Cerebellar nuclear complex (tissue), 1 donor: ENCODE measurements at regions not wholly inside any gene's neighbourhood (a gene's known extent, or its start where the extent isn't known, plus 50 kb on each side); places are given as distances from the start of the nearest gene placed in this dataset.

Source experiments
- DNase-seq, 2 experiments: peaks; one replicate each; lab custom pipeline; 2025; lab: John Stamatoyannopoulos, UW

DNA sequence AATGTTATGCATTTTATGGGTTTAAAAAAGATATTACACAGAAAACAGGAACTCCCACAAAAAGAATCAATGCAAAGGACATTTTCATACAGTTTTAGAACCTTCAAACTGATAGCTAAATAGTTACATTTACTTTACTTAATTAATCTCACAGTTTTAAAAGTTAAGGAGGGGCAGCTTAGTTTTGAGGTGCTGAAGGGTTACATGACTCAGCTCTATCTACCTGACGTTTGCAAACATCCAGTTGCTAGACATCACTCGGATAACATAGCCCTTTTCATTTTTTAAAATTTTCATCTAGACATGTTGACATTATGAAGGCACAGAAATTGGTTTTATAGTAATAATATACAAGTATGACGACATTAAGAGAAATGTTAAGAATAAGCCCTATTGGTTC is 53.7 kb upstream of the HSD17B12 start:
- DNase-seq: no peak
